ENCODE measurements at regions not wholly inside any gene's neighbourhood (a gene's known extent, or its start where the extent isn't known, plus 50 kb on each side); places are given as distances from the start of the nearest gene placed in this dataset.

DNA sequence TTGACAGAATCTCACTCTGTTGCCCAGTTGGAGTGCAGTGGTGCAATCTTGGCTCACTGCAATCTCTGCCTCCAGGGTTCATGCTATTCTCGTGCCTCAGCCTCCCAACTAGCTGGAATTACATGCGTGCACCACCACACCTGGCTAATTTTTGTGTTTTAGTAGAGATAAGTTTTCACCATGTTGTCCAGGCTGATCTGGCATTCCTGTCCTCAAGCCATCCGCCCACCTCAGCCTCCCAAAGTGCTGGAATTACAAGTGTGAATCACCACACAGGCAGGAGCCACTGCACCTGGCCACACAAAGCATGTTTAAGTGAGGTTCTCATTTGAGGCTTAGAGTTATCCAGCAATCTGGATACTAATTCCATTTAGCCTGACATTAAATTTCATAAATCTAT lies 180.9 kb upstream of the GRID2 start:
- DNase-seq: no peak

DNA sequence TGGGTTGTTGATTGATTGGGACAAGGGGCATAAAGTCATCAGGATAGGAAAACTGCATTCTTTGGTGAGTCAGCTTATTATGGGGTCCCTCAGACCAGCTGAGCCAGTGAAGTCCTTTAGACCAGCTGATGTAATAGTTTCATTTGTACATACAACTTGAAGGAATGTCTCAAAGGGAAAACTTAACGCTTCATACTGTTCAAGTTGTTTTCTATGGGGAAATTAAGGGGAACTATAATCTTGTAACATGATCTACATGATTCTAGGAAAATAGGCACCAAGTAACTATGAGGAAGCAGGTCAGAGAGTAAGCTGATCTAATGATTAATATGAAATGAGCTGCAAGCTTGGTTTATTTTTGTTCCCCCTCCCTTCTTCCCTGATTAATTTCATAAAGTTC lies 175.1 kb upstream of the GRID2 start:
- peak in 1 of 2 experiments; percentile 9 for DNase-seq

DNA sequence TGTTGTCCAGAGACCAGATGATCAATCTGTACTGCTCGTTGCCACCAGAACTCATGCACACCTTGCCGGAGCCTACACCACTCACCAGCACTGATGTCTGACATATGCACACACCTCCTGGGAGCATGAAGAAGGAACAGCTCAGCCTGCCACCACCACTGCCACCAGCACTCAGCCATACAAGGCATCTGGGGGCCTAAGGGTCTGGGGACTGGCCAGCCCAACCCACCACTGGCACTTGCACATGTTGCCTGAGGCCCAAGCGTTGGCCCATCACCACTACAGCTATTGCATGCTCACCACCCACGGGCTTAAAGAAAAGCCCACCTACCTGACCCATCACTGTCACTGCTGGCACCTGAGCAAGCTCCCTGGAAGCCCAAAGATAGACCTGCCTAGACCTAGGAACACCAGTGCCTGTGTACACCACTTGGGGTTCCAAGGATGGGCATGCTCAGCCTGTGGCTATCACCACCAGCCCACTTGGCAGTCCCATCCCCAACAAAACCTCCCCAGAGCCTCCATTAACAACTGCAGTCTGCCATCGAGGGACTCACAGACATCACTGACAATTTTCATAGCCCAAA lies 174.3 kb upstream of the GRID2 start:
- no peak for DNase-seq

DNA sequence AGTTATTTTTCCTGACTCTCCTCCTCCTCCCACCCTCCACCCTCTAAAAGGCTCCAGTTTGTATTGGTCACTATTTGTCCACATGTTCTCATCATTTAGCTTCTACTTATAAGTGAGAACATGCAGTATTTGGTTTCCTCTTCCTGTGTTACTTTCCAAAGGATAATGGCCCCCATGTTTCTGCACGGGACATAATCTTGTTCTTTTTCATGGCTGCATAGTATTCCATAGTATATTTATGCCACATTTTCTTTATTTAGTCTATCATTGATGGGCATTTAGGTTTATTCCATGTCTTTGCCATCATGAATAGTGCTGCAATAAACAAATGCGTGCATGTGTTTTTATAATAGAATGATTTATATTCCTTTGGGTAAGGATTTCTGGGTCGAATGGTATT lies 167.3 kb upstream of the GRID2 start:
- no peak for DNase-seq

DNA sequence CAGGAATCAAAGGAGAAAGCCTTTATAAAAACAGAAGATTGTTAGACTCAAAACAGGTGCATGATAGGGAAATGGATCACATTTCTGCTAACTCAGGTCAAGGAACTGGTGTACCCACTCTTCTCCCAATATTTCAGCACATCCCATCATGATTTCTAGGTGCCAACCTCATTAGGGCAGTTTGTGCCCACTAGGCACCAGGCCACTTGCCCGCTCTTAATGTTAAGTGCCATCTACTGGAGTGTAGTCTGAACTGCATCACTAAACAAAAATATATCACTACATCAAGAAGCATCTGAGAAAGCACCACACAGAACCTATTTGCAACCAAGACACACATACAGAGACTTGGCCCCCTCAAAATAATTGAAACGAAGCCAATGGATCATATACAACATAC lies 140.4 kb upstream of the GRID2 start:
- DNase-seq: peak; percentile 25 to 30

DNA sequence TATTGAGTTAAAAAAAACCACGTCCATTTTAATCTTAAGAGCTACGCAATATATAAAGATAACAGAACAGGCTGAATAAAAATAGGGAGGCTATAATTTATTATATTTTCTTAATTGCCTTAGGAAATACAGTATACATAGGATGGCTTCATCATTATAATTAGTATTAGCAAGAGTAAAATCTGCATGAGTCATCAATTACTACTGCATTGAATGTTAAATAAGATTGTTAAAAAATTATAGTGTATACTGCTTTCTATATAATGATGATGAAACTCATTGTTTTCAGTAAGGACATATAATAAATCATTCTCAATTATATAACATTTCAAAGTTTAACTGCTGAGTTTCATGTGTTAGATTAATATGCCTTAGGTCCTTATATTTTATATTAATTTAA lies 133.4 kb upstream of the GRID2 start:
- DNase-seq: no peak

DNA sequence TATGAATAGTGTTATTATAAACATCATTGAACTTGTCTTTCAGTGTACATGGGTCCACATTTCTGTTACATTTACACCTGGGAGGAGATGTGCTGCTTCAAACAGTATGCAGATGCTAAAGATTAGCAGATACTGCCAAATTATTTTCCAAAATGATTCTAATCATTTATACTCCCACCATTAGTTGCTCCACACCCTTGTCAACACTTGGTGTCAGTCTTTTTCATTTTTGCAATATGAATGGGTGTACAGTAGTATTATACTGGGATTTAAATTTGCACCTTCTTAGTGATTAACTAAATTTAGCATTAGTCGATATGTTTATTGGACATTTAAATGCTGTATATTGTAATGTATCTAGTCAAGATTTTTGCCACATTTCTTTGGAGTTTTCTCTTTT lies 131.6 kb upstream of the GRID2 start:
- peak in 1 of 2 experiments; percentile 7 for DNase-seq

DNA sequence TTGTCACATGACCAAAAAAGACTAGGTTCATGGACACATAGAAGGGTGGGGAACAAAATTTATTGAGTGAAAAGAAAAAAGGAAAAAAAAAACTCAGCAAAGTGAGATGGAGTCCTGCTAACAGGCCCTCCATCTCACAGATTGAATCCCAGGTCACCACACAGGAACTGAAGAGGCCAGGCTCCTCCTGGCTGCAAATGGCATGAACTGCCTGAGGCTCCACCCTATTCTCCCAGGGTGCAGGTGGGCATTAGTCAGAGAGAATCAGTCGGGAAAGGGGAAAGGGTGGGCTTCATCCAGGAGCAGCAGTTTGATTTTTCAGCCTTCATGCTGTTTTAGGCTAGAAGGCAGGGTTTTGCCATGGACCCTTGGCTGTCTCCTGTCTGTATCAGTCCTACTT lies 128.5 kb upstream of the GRID2 start:
- no peak for DNase-seq

DNA sequence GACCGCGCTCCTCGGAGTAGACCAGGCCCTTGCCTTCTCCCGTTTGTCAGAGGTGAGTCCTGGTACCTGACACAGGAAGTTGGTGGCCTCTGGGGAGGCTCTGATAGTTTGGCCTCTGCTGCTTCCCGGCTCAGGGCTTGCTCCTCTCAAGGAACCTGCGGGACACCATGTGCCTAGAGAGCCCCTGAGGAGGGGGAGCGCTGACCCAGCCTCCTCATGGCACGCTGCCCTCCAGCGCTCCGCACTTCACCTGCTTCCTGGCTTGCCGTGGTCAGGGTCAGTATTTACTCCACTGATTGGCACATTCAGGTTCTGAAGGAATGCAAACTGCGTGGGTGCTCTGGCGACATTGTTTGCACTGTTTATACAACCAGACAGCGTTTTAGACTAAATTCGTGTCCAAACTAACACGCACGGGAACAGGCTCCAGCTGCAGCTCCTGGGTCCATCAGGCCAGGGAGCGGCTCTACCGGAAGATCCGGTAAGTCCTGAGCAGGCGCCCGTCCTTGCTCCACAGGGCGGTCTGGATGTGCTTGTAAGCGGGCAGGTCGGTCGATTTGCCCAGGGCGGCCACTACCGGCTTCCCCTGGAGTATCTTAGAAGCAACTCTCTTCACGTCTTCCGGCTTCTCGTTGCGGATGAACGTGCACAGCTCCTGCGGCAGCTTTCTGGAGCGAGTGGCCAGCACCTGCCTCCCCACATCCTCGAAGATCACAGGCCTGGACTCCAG lies 121.6 kb upstream of the GRID2 start:
- no peak for DNase-seq

DNA sequence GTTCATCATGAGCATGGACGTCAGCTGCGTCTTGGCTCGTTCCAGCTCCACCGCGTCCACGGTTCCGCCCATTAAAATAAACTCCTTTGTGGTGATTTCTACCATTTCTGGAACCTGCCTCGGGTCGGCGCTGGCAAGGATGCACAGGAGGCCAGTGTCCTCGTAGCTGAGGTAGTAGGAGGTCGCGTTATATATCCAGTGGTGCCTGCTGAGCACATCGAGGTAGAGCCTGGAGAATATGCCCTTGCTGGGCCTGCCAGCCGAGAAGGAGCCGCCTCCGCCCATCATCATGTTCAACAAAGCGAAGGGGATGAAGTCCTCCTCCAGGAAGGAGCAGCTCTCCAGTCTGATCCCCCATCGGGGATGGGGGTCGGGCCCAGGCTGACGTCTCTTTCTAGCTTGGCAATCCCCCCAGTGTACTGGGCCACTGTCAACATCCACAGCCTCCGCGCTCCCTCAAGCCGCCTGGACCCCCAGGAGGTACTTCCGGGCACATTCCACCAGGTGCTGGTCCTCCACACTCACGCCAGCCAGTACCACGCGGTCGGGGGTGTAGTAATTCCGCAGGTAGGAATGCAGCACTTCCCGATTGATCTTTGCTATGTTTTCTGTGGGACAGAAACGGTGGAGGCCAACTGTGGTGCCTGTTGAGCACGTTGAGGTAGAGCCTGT lies 120.9 kb upstream of the GRID2 start:
- DNase-seq: no peak

DNA sequence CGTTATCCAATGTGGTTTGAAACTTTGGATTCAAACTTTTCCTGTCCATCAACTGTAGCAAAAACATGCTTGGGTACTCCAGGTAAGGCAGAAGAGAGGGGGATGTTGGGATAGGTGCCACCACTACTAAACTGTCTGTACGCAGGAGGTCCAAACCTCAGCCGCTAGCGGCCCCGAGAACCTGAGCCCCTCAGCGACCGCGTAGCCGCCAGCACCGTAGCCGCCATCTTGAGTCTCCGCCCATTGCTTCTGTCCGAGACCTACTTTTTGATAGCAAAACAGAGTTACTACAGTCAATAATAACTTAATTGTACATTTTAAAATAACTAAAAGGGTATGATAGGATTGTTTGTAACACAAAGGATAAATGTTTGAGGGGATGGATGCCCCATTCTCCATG lies 119.9 kb upstream of the GRID2 start:
- DNase-seq: no peak

DNA sequence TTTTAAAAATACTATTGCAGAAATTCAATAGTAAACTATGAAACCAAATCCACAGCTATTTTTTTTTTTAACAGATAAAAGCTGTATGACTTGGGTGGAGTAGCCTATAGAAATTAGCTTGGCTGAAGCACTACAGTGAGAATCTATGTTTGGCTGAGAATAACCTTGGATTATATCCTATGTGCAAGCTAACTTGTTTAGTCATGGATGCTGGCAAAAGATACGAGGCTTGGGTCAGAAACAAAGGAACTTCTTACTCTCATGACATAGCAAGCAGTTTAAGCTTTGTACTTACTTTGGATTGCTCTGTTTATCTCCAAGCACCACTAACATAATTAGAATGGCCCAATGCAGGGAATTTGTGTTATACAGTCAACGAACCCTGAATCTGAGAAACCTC lies 119.2 kb upstream of the GRID2 start:
- DNase-seq: no peak

DNA sequence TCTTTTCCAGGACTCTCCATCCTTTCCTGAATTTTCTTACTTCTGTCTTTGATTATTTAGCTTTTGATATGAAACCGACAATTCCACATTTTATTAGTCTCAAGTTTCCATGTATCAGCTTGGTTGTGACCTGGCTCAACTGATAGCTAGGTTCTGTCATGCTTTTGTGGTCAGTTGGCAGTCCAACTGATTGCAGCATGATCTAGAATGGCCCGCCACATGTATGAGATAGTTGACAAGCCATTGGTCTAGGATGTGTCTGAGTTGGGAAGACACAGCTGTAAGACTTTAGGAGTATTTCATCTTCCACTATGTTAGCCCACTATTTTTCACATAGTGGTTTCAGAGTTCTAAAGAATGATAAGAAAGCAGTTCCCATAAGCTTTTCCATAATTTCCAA lies 117.5 kb upstream of the GRID2 start:
- no peak for DNase-seq

DNA sequence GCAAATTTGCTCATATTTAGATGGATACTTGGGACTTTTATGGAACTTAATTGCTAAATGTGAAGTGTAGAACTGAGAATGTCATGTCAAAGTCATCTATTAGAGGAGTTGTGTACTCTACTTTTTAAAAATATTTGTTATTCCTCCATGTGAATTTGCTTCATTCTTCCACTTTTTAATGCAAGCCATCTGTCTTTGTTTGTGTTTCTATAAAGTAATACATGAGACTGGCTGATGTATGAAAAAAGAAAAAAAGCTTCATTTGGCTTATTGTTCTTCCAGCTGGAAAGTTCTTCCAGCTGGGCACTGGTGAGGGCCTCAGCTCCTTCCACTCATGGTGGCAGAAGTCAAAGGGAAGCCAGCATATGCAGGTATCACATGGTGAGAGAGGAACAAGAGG lies 114.6 kb upstream of the GRID2 start:
- no peak for DNase-seq

DNA sequence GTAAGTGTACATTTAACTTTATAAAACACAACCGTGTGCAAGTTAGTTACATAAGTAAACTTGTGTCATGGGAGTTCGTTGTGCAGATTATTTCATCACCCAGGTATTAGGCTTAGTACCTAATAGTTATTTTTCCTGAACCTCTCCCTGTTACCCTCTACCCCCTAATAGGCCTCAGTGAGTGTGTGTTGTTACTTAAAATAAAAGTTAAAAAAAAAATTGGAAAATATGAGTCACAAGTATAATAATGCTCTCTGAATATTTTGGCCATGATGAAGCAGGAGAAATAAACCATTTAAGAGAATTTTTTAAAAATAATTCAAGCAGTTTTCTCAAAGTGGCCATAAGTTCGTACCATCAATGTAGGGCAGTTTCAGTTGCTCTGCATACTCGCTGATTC lies 105.1 kb upstream of the GRID2 start:
- no peak for DNase-seq

DNA sequence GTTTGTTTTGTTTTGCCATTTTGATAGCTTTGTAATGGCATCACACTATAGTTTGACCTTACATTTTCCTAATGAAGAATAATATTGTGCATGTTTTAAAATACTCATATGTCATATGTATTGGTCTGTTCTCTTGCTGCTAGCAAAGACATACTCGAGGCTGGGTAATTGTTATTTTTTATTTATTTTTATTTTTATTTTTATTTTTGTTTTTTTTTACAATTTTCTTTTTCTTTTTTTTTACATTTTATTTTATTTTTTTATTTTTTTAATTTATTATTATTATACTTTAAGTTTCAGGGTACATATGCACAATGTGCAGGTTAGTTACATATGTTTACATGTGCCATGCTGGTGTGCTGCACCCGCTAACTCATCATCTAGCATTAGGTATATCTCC lies 104.6 kb upstream of the GRID2 start:
- DNase-seq: no peak

DNA sequence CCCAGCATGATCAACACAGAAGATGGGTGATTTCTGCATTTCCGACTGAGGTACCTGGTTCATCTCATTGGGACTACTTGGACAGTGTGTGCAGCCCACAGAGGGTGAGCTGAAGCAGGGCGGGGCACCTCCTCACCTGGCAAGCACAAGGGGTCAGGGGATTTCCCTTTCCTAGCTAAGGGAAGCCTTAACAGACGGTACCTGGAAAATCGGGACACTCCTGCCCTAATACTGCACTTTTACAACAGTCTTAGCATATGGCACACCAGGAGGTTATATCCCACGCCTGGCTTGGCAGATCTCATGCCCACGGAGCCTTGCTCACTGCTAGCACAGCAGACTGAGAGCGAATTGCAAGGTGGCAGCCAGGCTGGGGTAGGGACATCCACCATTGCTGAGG lies 92.9 kb upstream of the GRID2 start:
- no peak for DNase-seq

DNA sequence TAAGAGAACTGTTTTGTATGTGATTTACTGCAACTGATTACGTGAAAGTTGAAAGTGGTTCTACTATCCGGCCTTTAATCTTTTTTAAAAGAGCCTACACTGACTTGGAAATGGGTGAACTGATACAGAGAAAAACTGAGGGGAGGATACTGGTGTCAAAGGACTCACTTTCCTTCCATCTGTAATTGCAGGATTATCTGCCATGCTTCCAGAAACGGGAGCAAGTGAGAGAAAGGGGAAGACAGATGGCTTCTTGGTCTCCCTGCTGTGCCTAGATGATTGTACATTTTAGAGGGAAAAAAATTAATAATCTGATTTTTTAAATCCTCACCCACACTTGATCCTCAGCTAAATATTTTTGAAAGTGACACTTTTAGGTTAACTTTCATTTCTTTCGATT lies 88.3 kb upstream of the GRID2 start:
- no peak for DNase-seq

DNA sequence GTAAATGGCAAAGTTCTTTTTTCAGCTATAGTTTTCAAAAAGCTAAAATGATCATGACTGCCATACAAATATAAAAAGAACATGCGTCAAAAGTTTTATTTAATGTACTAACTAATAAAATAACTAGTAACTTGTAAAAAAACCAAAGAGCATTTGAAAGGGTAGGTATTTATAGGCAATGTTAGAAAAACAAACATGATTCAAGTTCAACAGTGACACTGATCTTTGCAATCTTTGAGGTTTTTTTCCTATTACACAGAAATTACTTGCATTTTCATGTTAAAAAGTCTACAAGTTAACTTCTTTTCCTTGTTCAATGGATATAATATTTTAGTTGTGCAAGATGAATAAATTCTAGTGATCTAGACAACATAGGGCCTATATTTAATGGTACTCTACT lies 72.3 kb upstream of the GRID2 start:
- no peak for DNase-seq

DNA sequence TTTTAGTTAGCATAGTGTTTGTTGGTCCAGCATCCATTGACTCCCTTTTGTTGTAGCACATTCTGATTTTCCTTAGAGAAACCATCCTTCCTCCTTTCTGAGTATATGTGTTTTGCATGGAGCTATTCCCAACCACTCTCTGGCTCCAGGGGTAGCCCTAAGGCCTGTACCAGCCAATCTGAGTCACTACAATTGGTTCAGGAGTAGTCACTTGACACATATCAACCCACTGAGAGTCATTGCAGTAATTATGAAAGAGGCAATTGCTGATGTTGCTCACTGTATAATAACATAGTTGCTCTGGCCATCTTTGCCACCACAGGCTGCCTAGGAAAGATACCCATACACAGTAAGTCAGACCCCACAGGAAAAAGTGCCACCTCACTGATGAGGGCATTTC lies 71.2 kb upstream of the GRID2 start:
- DNase-seq: no peak

DNA sequence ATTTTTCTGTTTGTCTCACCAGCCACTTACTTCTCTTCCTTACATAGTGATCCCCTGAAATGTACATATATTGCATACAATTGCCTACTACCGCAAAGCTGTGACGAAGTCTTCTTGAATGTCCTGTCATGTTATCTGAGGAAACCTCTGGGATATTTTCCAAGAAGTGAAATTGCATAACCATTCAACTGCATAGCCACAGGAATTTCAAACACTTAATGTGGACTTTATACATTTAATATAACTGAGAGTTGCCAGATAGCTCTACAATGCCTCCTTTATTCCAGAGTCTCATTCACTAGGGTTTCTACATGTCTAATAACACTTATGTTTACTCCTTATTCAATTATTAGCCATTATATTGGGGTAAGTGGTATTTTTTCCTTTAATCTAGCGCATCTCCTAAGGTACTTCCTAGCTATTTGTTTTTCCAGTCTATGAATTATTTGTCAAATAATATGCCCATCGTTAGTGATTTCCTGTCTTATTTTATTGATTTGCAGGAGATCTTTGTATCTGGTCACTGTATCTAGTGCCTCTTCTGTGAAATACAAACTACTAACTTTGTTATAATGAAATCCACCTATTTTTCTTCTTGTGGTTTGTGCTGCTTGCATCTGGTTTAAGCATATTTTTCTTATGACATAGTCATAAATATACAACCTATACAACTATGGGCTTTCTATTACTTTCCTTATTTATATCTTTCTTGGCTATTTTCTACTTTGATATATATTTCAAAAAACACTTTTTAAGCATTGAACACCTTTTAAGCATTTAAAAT lies 69.2 kb upstream of the GRID2 start:
- no peak for DNase-seq

DNA sequence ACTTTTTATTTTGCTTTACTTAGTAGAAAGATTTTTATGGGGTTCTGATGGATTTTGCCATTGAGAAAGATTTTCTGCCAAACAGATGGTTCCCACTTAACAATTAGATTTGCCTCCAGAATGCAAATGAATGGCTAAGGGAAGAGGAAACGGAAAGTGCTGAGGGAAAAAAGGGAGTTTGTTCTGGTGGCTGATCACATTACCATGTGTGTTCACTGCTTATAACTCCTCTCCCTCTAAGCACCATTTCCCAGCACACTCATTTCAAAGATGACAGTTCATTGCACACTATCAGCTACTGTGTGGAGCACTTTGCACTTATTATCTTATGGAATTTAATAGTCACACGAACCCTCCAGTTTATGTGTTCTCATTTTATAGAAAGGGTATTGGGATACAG lies 68.0 kb upstream of the GRID2 start:
- no peak for DNase-seq

DNA sequence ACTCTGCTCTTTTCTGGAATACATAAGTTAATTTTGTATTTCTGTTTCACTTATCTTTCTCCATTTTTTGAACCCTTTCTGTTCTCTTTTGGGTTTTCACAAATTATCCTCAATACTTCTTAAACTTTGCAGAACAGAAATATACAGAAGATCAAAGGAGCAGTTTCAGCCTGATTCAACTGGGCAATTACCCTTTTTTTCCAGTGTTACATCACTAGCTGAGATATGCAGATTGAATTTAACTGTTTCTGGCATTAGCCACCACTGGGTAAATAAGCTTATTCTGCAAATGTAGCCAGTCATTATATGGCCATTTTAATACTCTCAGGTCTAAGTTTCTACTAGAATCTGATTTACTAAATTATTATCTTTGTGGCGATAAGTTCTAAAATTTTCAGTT lies 66.9 kb upstream of the GRID2 start:
- DNase-seq: no peak

DNA sequence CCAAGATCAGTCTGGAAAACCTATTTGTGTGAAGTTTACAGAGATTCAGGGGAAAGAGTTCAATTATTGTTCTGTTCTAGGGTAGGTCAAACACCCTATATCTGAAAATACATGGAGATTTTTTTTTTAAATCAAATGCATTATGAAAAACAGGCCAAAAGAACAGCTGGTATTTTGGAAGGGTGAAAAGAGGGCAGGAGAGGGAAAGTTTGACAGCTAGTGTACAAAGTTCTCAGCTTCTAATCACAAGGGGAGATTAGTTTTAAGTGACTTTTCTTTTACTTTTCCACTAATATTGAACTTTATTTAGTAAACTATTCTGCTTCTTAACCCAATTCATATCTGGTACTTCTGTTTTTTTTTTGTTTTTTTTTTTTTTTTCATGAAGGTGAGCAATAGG lies 66.2 kb upstream of the GRID2 start:
- DNase-seq: no peak

All from Kasumi-1 (cell line).